ENCODE measurements at regions not wholly inside any gene's neighbourhood (a gene's known extent, or its start where the extent isn't known, plus 50 kb on each side); places are given as distances from the start of the nearest gene placed in this dataset.

GRCh38 chr5:93794954-93795353, 53.6 kb upstream of the POU5F2 start:
- DNase-seq (ENCODE audit: low spot score) (peak; percentile 41), FAIRE-seq (no peak), ATAC-seq (peak; percentile 62)
- intact Hi-C loops (cut with micrococcal nuclease; ENCODE audit: unreplicated experiment): loop anchor here (5.0 kb wide), 1 partner anchor 173 kb away; no protein-coding TSS in a partner anchor
- no TSS peak for BruUV-seq (replicated peaks)
- no peak overlapping the region for H3K9ac ChIP-seq (ENCODE audit: insufficient read depth, low read depth, low read length)
- 81% methylated on average over 3 of the region's 5 CpGs for WGBS (ENCODE audit: low lambda C conversion rate)
- H3K4me3 ChIP-seq (replicated peaks in 1 of 3; ENCODE audit: insufficient read depth in 1 of 3, low read depth in 2 of 3, low read length in 3 of 3): no peak overlapping the region
- H3K27me3 ChIP-seq (ENCODE audit: control insufficient read depth in 1 of 2, insufficient read depth in 2 of 2, low read length in 2 of 2): no peaks in the 10 kb centered on the region
- H4K20me1 ChIP-seq (ENCODE audit: insufficient read depth, low read length): no peaks in the 10 kb centered on the region
- H3K27ac ChIP-seq (ENCODE audit: extremely low read length, insufficient read depth, low read length): no peak overlapping the region
- in situ Hi-C loops (cut with HindIII; ENCODE audit: extremely low pct_ligation_motif_present, low pct_unique_long_range_greater_than_20kb): loop anchor here (5.0 to 25.0 kb wide), 2 partner anchors 213 to 933 kb away; partner anchors contain the start of genes NR2F1 and NR2F1-AS1
- H3K4me1 ChIP-seq (ENCODE audit: insufficient read depth, low read length): peaks cover 24% of the 10 kb centered on the region
- no peaks in the 10 kb centered on the region for H3K9me3 ChIP-seq (ENCODE audit: low read length)
- ChIA-PET POLR2A (no interaction called here), CTCF (ENCODE audit: low intra/inter-chr PET ratio, low total read pairs) (no interaction called here)
- no peak overlapping the region for H3K4me2 ChIP-seq (ENCODE audit: low read depth, low read length)
- H2AFZ ChIP-seq (ENCODE audit: low read length): no peak overlapping the region
- no peaks in the 10 kb centered on the region for H3K36me3 ChIP-seq (replicated peaks in 1 of 2; ENCODE audit: control insufficient read depth in 1 of 2, insufficient read depth in 2 of 2, low read length in 2 of 2)
- no peaks in the 10 kb centered on the region for H3K79me2 ChIP-seq (ENCODE audit: insufficient read depth, low read length)
- TF ChIP-seq MXI1 (IDR thresholded peaks at IDR 0.05; ENCODE audit: borderline replicate concordance, low read depth, low read length): no peak
- TF ChIP-seq ZNF281 (CRISPR knock-in tag; IDR thresholded peaks at IDR 0.05; ENCODE audit: borderline replicate concordance): peak; percentile 67; the same call in 1 of the 2 replicates
- TF ChIP-seq ZNF687 (CRISPR knock-in tag; IDR thresholded peaks at IDR 0.05): peak; percentile 25; the same call in 1 of the 2 replicates
- no peak for TF ChIP-seq FOXP1 (IDR thresholded peaks at IDR 0.05)
- no peak for TF ChIP-seq FOXP1 (CRISPR knock-in tag; IDR thresholded peaks at IDR 0.05)
- no peak for TF ChIP-seq HMG20B (CRISPR knock-in tag; conservative IDR thresholded peaks at IDR 0.05)
- TF ChIP-seq NFE2 (CRISPR knock-in tag; IDR thresholded peaks at IDR 0.05): 0 out of 2 replicates have a peak, but pooled peaks have one; percentile 12
- no peak for TF ChIP-seq KDM3A (CRISPR knock-in tag; IDR thresholded peaks at IDR 0.05; ENCODE audit: low read depth)
- TF ChIP-seq FOSL2 (CRISPR knock-in tag; IDR thresholded peaks at IDR 0.05): peak; percentile 65
- TF ChIP-seq NFE2L2 (IDR thresholded peaks at IDR 0.05; ENCODE audit: low read length): peak; percentile 41; the same call in 1 of the 2 replicates
- TF ChIP-seq SKI (IDR thresholded peaks at IDR 0.05; ENCODE audit: partially characterized antibody): no peak
- TF ChIP-seq MAFG (CRISPR knock-in tag; IDR thresholded peaks at IDR 0.05): peak; percentile 53; the same call in 1 of the 2 replicates
- TF ChIP-seq SKIL (CRISPR knock-in tag; IDR thresholded peaks at IDR 0.05; ENCODE audit: borderline replicate concordance): no peak
- TF ChIP-seq U2AF1 (optimal IDR thresholded peaks at IDR 0.05; ENCODE audit: low read depth, low read length): no peak
- TF ChIP-seq ZMYM4 (CRISPR knock-in tag; IDR thresholded peaks at IDR 0.05): peak; percentile 37; the same call in 1 of the 2 replicates
- no peak for TF ChIP-seq RBM22 (optimal IDR thresholded peaks at IDR 0.05; ENCODE audit: low read length)
- no peak for TF ChIP-seq ZNF124 (CRISPR knock-in tag; IDR thresholded peaks at IDR 0.05)

Measured in HepG2 (cell line).